ENCODE measurements at regions not wholly inside any gene's neighbourhood (a gene's known extent, or its start where the extent isn't known, plus 50 kb on each side); places are given as distances from the start of the nearest gene placed in this dataset.
A peak's percentile ranks its signal among the peaks of the same experiment; 100 is the strongest.

DNA sequence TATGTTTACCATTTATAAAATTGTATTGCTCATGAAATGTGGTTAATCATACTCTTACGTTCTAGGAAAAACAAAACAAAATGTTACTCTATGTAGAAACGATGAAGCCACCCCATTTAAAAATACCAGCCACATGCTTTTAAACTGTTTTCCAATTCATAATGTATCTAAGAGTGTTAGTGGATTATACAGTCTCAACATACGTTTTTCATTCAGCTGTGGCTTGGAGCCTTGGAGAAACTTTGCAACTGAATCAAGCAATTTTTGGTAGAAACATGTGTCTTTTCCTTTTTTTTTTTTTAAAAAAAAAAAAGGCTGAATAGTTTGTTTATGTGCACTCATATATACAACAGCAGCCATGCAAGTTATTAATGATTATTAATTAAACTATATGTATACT is 378.0 kb upstream of the SEMA3D start:
- DNase-seq: no peak

DNA sequence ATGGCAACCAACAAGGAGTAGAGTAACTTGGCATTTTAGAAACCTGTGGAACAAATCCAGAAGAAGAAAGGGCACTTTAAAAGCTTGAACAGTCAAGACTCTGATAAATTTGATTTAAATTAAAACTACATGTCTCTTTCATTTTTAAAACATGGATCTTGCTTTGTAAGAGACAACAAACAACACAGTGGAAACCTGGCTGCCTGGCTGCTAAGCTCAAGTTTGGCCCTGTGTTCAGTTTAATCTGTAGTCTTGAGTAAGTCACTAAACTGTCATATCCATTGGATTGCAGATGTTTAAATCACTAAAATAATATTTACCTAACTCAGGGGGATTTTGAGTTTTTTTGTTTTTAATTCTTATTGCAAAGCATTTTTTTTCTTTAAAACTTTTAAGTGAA is 374.9 kb upstream of the SEMA3D start:
- no peak for DNase-seq

DNA sequence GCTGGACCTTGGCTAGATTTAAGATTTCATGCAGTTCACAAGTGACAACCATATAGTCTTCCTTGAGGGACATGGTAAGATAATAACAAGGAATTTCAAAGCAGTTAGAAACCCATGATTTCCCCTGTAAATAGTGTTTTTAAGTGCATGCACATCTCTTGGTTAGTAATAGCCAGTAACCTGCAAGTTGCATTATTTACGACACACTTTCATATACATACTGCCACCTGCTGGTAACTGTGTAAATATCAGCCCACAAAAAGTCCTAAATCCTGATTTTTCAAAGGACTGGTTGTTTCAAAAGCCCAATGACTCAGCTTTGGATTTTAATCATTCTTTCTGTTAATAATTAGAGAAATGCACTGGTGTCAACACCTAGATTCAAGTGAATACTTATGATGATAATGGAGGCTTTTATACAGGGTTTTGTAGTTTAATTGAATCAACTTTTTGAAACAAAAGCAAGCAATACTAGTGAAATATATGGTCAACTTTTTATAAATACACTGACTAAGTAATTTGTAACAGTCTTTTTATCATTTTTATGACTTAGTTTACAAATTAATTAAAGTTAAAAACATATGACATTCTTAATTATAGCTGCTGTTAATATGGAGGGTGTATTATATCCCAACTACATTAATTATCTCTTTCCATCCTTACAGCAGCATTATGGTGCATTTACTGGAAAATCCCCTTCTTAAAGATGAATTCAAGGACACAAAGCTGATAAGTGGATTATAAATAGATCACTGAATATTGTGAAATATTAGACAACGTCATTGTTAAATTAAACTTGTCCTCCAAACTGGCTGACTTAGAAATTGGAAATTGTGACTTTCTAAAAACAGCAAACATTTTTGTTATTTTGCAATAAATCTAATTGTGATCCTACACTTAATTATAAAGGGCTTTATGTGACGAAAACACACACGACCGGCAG is 367.7 kb upstream of the SEMA3D start:
- no peak for DNase-seq

DNA sequence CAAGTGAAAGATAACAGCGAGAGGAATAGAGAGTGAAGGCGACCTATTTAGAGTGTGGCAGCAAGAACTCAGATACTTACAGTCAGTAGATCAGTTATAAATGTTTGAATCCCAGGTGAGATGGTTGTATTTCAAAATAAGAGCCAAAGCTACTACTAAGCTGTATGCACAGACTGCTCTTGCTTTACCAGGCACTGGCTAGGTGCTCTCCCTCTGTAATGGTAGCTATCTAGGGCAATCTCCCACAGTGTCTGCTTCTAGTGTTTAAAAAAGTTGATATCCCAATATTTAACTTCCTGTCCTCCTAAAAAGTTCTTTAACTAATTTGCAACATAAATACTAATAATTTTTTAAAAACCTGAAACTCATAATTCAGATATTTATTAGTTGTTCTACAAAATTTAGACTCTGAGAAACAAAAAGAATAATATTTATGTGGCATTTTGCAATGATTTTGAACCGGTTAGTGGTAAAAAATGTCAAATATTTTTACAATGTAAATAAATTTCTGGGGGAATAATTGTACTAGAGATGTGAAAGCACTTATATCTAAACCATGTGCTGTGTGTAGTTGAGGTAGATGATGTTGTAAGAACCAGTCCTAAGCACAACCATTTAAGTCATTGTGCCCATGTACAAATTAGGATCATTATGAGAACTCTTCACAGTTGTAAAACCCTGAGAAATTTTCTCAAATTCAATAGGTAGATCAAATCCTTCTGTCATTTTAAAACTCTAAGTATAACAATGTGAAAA is 349.3 kb upstream of the SEMA3D start:
- DNase-seq: no peak

DNA sequence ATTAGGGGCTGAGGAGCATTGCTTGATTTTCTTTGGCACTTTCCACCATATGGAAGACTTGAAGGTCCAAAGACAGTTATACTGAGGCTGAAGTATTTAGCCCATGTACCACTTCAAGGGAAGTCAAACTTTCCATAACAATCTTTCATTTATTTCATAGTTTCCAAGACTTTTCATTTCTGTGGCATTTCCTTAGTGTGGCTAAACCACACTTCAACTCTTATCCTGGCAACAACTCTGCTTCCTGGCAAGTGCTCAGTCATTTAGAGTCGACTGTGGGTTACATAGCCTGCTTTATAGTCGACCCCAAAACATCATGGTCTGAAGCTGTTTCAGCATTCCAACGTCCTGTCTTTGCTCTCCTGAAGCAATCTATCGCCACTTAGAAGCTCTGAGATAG is 343.0 kb upstream of the SEMA3D start:
- DNase-seq: no peak

DNA sequence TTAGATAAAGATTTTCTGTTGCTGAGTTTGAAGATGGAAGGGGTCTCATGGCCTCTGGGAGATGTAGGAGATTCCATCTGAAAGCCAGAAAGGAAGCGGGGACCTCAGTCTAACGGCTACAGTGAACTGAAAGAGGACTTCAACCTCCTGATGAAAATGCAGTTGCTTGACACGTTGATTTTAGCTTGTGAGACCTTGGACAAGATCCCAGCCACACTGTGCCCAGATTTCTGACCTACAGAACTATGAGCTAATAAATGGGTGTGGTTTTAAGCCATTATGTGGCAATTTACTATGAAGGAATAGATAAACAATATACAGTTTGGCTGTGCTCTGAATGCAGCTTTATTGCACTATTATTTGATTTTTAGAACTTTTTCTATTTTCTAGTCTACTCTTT is 342.3 kb upstream of the SEMA3D start:
- DNase-seq: no peak

DNA sequence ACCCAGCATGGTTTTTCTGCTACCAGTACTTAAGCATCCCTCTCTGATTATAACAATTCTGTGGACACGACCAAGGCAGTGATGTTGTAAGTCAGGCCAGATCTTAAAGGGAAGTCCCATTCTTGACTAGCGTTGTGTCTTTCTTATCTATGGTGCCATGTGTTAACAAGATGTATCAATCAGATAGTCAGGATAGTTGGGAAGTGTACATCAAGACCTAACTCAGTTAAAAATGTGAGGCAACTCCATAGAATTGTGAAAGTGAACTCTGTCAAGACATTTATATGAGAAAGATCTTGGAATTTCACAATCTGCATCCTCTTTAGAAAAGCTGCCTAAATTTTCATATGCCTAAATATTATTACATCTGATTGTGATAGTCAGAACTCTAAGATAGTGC is 341.7 kb upstream of the SEMA3D start:
- DNase-seq: no peak

DNA sequence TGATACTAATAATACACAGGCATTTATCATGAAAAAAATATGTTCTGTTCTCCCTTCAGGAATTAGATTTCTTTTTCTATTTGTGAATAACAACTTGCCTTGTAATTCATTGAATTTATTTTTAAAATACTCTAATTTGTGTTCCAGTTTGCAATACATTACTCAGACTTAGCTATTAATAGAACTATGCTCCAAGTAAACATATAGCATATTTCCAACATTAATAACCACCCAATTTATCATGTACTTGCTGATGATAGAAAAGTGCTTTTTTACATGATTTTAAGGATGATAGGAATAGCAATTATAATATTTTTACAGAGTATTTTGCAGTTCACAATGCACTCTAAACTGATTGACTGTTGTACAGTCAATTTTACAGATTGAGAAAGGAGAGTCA is 338.8 kb upstream of the SEMA3D start:
- no peak for DNase-seq

DNA sequence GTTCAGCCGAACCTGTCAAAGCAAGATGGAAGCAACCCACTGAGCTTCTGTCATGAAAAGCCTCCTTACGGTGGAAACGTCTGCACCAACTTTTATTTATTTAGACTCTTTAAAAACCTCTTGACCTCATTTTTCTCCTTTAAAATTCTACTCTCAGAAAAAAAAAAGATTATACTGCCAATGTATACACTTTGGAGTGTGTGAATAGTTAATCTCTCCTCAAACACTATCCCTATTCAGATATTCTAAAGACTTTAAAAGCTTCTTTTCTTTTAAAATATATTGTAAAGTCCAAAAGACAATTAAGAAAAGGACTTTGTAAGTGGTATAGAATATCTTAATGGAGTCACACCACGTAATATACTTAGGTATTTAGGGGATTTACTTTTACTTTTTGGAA is 335.2 kb upstream of the SEMA3D start:
- DNase-seq: no peak

DNA sequence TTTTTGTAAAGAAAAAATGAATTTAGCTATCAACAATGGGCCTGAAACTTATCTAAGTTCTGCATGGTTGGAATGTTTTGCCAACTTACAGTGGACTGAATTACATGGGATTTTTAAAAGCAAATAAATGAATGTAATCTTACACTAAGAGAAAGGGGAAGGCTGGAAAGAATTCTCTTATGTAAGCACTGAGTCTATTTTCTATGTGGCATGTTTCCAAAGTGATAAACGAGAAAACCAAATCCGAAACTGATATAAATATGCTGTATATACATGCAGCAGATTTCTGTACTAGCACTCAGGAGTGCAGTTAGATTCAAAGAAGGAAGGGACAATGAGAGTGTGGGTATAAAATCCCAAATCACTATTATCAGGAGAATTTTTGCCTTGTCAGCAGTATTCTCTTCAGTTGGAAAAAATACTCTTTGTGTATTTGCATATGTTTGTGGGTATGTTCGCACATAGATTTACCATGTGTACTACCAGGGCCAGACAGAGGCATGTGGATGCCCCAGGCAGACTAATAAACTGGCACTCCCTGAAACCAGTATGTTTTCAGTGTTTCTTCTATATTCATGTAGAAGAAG is 334.3 kb upstream of the SEMA3D start:
- no peak for DNase-seq

DNA sequence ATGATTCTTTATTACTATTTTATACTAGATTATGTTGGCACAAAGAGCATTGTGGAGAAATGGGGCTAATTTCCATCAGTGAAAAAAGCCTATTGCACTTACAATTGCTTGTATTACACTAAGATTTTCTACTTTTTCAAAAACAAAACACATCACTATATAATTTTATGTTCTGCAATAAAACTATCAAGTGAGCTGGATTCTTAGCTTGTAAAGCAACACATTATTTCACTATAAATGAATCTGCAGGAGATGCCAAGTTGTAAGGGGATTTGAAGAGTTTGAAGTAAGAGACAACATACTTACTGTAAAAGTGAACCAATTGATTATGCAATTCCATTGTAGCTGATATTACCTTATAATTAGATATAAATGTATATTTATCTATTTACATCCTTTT is 333.3 kb upstream of the SEMA3D start:
- no peak for DNase-seq

DNA sequence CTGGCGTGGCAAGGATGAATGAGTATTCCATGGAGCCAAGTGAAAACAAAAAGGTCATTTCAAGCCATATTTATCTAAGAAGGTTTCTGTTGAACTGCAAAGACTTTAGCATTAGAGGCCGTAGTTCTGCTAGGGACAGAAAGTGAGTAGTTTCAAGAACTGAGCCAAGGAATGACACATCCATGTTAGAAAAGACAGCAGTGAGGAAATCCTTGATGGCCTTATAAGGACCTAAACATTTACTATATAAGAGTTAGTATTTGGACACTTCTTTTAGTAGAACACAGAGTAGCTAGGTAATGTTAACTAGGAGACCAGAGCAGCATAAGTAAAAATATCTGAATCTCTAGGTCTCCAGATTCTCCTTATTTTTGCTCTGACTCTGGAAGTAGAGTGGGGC is 329.8 kb upstream of the SEMA3D start:
- no peak for DNase-seq

DNA sequence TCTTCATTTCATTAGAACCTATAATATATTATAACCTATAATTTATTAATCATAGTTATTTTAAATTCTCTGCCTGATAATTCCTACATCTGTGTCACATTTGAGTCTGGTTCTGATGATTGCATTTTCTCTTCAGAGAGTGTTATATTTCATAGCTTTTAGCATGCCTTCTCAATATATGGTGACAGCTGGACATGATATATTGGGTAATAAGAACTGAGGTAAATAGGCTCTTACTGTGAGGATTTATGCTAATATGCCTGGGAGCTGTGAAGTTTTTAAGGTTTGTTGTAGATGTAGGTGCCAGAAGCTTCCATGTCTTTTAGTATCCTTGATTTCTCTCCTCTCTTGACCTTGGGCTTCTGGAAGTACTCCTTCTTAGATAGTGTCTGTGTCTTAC is 325.9 kb upstream of the SEMA3D start:
- DNase-seq: no peak

DNA sequence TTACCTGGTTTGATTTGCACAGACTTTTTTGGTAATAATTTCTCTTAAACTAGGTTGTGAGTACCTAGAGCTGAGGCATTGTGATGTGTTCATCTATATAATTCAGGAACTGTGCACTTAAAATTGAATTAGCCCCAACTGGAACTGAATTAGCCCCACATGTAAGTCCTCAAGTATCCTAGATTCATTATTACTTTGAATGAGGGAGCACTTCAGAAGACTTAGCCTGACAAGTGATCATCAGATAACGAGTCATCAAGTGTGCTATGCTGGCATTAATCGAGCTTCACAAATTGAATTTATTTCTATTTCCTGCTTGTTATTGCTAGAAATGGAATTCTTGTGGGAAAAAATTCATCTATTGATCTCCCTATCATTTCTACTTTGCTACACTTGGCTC is 323.4 kb upstream of the SEMA3D start:
- DNase-seq: no peak

DNA sequence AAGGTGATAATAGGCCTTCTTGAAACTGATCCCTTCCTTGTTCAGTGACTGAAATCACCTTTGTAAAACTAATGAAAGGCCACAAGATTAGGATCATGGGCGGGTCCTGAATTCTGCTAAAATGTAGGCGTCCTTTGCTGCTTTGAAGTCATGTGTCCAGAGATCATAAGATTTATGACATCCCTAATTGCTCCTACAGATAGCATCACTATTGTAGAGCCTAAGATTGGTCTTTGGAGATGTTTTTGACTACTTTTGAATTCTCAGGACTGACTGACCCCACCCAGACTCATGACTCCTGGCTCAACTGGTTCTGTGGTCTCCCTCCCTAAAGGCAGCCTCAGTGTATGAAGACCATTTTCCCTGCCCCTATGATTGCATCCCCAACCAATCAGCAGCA is 322.6 kb upstream of the SEMA3D start:
- no peak for DNase-seq

DNA sequence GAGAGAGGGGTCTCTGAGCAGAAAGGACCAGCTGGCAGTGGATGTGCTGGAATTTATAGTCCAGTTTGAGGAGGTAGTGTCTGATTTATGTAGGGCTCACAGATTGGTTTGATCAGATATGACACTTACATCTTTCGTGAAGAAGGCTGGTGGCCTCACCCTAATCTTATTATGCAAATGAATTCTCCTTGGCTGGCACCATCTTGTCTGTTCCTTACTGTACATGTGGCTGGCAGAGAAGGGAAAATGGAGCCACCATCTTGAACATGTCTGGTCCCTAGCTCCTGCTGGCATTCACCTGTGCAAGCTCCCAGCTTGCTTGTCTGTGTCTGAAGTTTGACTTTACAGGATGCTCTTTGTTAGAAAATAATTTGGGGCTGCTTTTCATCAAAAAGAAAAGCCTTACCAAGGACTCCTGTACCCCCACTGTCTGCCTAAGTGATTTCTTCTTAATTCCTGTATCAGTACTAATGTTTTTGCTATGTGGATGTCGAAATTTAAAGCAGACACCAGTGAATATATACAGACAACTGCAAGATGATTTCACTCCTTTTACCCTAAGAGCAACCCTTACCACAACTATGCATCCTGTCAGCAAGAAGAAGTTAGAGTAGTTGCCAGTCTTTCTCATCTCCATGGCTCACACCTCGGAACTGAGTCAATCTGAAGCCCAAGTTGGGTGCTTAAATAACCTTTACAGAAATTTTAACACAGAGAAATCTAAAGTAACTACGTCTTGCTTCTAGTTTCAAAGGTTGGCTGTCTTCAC is 322.0 kb upstream of the SEMA3D start:
- DNase-seq: no peak

DNA sequence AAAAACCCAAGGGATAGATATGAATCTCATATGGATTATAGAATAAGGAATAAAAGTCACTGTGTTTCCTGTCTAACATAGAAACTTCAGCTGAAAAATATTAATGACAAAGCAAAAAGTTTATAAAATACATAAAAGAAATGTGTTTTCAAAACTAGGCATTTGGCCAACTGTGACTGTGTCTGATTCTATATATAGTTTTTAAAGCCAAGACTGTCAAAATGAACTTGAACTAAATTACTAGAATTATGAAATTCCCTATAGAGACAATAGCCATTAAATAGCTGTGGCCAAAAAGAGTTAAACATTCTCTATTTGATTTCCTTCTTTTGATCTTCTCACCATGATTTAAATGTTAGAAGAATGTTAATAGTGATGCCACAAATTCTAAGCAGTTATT is 311.2 kb upstream of the SEMA3D start:
- no peak for DNase-seq

DNA sequence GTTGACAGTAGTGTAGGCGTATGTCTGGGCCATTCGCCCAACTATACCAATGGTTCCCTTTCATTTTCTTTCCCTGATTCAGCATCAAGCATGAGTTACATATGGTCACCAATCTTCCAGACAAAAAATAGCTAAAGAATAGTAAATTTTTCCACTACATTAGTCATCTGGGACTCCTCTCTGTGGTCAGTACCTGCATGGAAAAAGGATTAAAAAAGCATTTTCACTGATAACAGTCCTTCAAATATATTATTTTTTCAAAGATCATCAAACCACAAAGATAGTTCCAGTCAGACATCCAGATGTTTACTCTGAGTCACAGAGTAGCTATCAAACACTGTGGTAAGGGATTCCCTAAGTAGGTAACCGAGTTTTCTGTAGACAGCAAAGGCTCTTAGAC is 302.6 kb upstream of the SEMA3D start:
- no peak for DNase-seq

DNA sequence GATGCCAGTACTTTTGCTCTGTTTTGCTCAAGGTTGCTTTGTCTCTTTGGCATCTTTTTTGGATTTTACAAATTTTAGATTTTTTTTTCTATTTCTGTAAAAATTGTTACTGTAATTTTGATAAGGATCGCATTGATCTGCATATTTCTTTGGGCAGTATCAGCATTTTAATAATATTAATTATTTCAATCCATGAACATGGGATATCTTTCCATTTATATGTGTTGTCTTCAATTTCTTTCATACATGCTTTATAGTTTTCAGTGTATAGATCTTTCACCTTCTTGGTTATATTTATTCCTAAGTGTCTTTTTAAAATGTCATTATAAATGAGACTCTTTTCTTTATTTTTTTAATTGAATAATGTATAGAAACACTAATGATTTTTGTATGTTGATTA is 301.6 kb upstream of the SEMA3D start:
- DNase-seq: no peak

DNA sequence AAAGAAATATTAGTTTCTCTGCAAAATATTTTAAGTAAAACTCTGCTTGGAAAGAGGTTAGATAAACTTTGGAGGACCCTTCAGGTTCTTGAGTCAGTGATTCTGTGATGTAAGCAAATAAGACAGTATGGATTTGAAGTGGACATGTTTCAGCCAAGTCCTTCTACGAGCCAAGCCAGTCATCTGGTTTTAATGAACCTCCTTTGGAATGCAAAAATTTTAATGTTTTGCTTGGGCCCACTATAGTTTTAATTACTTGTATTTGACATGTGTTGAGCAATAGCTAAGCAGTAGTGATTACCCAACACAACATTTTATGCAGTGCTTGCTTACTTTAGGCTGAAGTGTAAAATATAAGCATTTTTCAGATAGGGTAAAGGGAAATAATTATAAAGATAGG is 296.3 kb upstream of the SEMA3D start:
- DNase-seq: peak; percentile 55

DNA sequence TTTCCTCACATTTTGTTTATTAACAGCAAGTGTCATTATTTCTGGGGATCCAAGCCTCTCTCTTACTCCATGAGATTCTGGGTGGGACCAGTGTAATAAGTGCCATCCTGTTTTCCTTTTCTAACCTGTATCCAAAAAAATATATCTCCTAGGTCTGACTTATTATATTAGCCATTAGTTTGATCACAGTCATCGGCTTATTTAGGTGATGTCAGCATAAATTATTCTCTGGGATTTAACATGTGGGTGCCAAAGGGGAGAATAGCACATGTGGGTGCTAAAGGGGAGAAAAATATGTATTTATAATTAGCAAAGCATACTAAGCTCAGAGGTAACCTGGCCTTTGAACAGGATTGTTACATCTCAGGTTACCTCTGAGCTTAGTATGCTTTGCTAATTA is 293.8 kb upstream of the SEMA3D start:
- no peak for DNase-seq

DNA sequence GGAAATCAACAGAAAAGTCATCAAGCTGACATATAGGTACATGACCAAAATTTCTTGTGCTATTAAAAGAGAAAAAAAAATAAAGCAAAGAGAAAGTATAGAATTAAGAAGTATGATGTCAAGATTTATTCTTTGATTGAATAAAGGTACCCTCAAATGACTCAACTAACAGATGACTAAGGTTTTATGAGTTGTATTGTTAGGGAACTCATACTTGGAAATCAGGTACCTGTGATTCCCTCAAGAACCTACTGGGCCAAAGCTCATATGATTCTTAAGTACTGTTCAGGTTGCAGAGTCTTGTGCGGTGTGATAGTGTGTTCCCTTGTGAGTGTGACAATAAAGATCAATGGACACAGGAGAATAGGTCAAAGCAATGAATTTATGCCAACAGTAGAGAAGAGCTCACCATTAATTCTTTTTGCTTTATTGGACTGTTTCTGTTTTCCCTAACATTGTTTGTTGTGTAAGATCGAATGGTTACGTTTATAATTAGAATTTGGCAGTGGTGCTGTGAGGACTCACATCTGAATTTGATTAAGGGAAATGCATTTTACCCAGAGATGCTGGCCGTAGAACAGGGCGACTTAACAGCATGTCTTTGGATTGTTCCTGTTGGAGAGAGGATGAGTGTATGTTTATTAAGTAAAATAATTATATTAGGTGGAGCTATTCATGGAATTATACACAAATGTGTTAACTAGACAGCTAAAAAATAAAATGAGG is 293.2 kb upstream of the SEMA3D start:
- no peak for DNase-seq

DNA sequence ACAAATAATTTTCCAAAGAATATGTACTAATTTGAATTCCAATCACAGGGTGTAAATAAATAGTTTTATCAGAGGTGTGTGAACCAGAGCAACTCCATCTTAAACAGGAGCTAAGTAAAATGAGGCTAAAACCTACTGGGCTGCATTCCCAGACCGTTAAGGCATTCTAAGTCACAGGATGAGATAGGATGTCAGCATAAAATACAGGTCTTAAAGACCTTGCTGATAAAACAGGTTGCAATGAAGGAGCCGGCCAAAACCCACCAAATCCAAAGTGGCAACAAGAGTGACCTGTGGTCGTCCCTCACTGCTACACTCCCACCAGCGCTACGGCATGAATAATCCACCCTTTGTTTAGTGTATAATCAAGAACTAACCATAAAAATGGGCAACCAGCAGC is 291.7 kb upstream of the SEMA3D start:
- DNase-seq: no peak

All from right forelimb (tissue), 1 donor.